GM12891 (cell line): ENCODE measurements at regions not wholly inside any gene's neighbourhood (a gene's known extent, or its start where the extent isn't known, plus 50 kb on each side); places are given as distances from the start of the nearest gene placed in this dataset.

Source experiments
- POLR2A ChIP-seq: IDR thresholded peaks from 2 replicates; pipeline ENCODE4 v1.6.1; 2011; ENCODE audit warnings: low read depth, low read length, control low read depth
- POLR2AphosphoS5 ChIP-seq: IDR thresholded peaks from 2 replicates; pipeline ENCODE4 v1.6.1; 2011; ENCODE audit warnings: low read depth, low read length, control low read depth
- SPI1 ChIP-seq: IDR thresholded peaks from 2 replicates; pipeline ENCODE4 v1.6.1; 2011; ENCODE audit warnings: low read depth, low read length, control low read depth

DNA sequence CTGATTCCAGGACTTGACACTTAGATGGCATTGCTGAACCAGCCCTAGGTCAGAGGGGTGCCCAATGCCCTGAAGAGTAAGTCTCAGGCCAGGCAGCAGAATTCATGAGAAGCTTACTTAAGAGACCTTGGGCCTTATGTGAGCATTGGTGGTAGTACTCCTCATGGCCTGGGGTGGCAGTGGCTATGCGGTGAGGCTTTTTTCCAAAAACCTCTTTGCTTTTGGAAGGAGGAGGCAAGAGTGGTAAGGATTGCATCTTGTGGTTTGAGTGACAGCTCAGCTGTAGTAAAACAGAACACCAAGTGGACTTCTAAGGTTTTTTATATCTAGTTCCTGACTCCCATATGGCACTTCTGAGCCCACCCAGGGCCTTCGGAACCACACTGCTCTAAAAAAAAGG lies 459.0 kb upstream of the STEAP1 start:
- TF ChIP-seq POLR2A (no peak), POLR2AphosphoS5 (no peak), SPI1 (no peak)
